ENCODE measurements at regions not wholly inside any gene's neighbourhood (a gene's known extent, or its start where the extent isn't known, plus 50 kb on each side); places are given as distances from the start of the nearest gene placed in this dataset.

GRCh38 chr16:47984669-47985068 is 171.1 kb downstream of the ABCC12 start:
- no peak for TF ChIP-seq CTCF (IDR thresholded peaks at IDR 0.05)
- TF ChIP-seq POLR2A (IDR thresholded peaks at IDR 0.05) = no peak
